ENCODE measurements at regions not wholly inside any gene's neighbourhood (a gene's known extent, or its start where the extent isn't known, plus 50 kb on each side); places are given as distances from the start of the nearest gene placed in this dataset.

DNA sequence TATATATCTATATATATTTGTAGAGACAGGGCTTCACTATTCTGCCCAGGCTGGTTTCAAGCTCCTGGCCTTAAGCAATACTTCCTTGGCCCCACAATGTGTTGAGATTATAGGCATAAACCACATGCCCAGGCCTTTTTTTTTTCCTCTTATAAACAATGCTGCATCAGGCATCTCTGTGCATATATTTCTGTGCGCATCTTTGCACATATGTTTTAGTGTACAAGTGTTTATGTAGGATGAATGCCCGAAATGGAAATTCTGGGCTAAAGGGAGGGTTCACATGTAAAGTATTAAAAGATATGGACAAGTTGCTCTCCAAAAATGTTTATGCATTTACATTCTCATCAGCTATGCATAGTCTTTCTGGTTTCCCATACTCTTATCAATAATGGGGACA lies 183.2 kb upstream of the SPRED2 start:
- TF ChIP-seq, protein P1, sequence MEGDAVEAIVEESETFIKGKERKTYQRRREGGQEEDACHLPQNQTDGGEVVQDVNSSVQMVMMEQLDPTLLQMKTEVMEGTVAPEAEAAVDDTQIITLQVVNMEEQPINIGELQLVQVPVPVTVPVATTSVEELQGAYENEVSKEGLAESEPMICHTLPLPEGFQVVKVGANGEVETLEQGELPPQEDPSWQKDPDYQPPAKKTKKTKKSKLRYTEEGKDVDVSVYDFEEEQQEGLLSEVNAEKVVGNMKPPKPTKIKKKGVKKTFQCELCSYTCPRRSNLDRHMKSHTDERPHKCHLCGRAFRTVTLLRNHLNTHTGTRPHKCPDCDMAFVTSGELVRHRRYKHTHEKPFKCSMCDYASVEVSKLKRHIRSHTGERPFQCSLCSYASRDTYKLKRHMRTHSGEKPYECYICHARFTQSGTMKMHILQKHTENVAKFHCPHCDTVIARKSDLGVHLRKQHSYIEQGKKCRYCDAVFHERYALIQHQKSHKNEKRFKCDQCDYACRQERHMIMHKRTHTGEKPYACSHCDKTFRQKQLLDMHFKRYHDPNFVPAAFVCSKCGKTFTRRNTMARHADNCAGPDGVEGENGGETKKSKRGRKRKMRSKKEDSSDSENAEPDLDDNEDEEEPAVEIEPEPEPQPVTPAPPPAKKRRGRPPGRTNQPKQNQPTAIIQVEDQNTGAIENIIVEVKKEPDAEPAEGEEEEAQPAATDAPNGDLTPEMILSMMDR (IDR thresholded peaks at IDR 0.05; ENCODE audit: unreplicated experiment), result no peak
- no TSS peak for BruUV-seq (replicated peaks)
- Mint-ChIP-seq H3K27me3 (ENCODE audit: insufficient read depth, unreplicated experiment) (no peaks in the 10 kb centered on the region), H3K4me1 (ENCODE audit: insufficient read depth, unreplicated experiment) (peaks cover 31% of the 10 kb centered on the region), H3K36me3 (ENCODE audit: insufficient read depth, unreplicated experiment) (no peaks in the 10 kb centered on the region), H3K4me3 (ENCODE audit: unreplicated experiment) (no peak overlapping the region), H3K27ac (ENCODE audit: low read depth, unreplicated experiment) (no peak overlapping the region), H3K9me3 (ENCODE audit: unreplicated experiment) (no peaks in the 10 kb centered on the region)
- DNase-seq (ENCODE audit: unreplicated experiment), result no peak
- ChIA-PET POLR2A (interaction anchor here (0.7 to 1.3 kb wide), 4 partner anchors 11 to 49 kb away, joined by 3 to 5 read pairs (median 4); no protein-coding TSS in a partner anchor), CTCF (interaction anchor here (0.6 to 0.7 kb wide), 3 partner anchors 13 to 1867 kb away, joined by 3 to 4 read pairs (median 3); no protein-coding TSS in a partner anchor)
- intact Hi-C loops (cut with micrococcal nuclease), result no loop called here

GRCh38 chr2:65613968-65614555 lies 181.7 kb upstream of the SPRED2 start:
- BruUV-seq (replicated peaks), result no TSS peak
- POLR2A ChIA-PET, result interaction anchor here (1.6 to 2.6 kb wide), 3 partner anchors 13 to 25 kb away, joined by 8 to 18 read pairs (median 15); no protein-coding TSS in a partner anchor
- Mint-ChIP-seq H3K36me3 (ENCODE audit: insufficient read depth, unreplicated experiment) (no peaks in the 10 kb centered on the region), H3K4me3 (ENCODE audit: unreplicated experiment) (no peak overlapping the region), H3K9me3 (ENCODE audit: unreplicated experiment) (no peaks in the 10 kb centered on the region), H3K27me3 (ENCODE audit: insufficient read depth, unreplicated experiment) (no peaks in the 10 kb centered on the region), H3K27ac (ENCODE audit: low read depth, unreplicated experiment) (peak overlapping the region; percentile 98), H3K4me1 (ENCODE audit: insufficient read depth, unreplicated experiment) (peaks cover 26% of the 10 kb centered on the region)
- no peak for DNase-seq (ENCODE audit: unreplicated experiment)
- TF ChIP-seq, protein P1 (IDR thresholded peaks at IDR 0.05; ENCODE audit: unreplicated experiment), result no peak
- intact Hi-C loops (cut with micrococcal nuclease), result no loop called here
- CTCF ChIA-PET, result interaction anchor here (1.3 kb wide), 1 partner anchor 8 kb away, joined by 3 read pairs; no protein-coding TSS in a partner anchor

DNA sequence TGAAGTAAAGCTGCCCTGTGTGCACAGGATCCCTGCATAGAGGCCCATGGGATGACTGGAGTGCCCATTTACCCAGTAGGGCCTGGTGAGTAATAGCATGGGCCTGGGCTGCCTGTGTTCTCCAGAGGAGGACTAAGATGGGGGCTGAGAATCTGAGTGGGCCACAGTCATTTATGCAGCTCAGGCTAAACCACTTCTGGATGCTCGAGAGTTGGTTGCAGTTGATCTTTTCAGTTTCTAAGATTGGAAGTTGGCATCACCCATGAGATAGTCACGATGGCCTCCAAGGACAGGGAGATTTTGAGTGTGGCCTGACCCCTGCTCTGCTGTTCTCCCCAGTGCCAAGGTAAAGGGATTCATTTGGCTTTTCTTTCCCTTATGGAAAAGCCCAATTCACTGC lies 179.1 kb upstream of the SPRED2 start:
- peak overlapping the region; percentile 98 for H3K27ac Mint-ChIP-seq (ENCODE audit: low read depth, unreplicated experiment)
- TF ChIP-seq, protein P1 (IDR thresholded peaks at IDR 0.05; ENCODE audit: unreplicated experiment), result no peak
- no TSS peak for BruUV-seq (replicated peaks)
- H3K27me3 Mint-ChIP-seq (ENCODE audit: insufficient read depth, unreplicated experiment), result no peaks in the 10 kb centered on the region
- ChIA-PET POLR2A (interaction anchor here (0.9 to 2.6 kb wide), 3 partner anchors 18 to 54 kb away, joined by 3 to 18 read pairs (median 4); no protein-coding TSS in a partner anchor), CTCF (interaction anchor here (0.7 to 1.0 kb wide), 2 partner anchors 10 to 291 kb away, joined by 3 read pairs; no protein-coding TSS in a partner anchor)
- DNase-seq (ENCODE audit: unreplicated experiment), result no peak
- no peaks in the 10 kb centered on the region for H3K36me3 Mint-ChIP-seq (ENCODE audit: insufficient read depth, unreplicated experiment)
- intact Hi-C loops (cut with micrococcal nuclease), result no loop called here
- no peak overlapping the region for H3K4me3 Mint-ChIP-seq (ENCODE audit: unreplicated experiment)
- H3K9me3 Mint-ChIP-seq (ENCODE audit: unreplicated experiment), result no peaks in the 10 kb centered on the region
- peaks cover 26% of the 10 kb centered on the region for H3K4me1 Mint-ChIP-seq (ENCODE audit: insufficient read depth, unreplicated experiment)

- H3K36me3 Mint-ChIP-seq (ENCODE audit: insufficient read depth, unreplicated experiment), result no peaks in the 10 kb centered on the region
- BruUV-seq (replicated peaks), result no TSS peak
- intact Hi-C loops (cut with micrococcal nuclease), result no loop called here
- no peak overlapping the region for H3K4me3 Mint-ChIP-seq (ENCODE audit: unreplicated experiment)
- TF ChIP-seq, protein P1 (IDR thresholded peaks at IDR 0.05; ENCODE audit: unreplicated experiment), result no peak
- no peak for DNase-seq (ENCODE audit: unreplicated experiment)
- no peak overlapping the region for H3K27ac Mint-ChIP-seq (ENCODE audit: low read depth, unreplicated experiment)
- H3K27me3 Mint-ChIP-seq (ENCODE audit: insufficient read depth, unreplicated experiment), result no peaks in the 10 kb centered on the region
- H3K9me3 Mint-ChIP-seq (ENCODE audit: unreplicated experiment), result no peaks in the 10 kb centered on the region
- ChIA-PET POLR2A (interaction anchor here (0.7 kb wide), 1 partner anchor 1965 kb away, joined by 3 read pairs; no protein-coding TSS in a partner anchor), CTCF (interaction anchor here (2.0 kb wide), 1 partner anchor 12 kb away, joined by 6 read pairs; no protein-coding TSS in a partner anchor)
- H3K4me1 Mint-ChIP-seq (ENCODE audit: insufficient read depth, unreplicated experiment), result peaks cover 30% of the 10 kb centered on the region
These were observed 176.5 kb upstream of the SPRED2 start for GRCh38 chr2:65608916-65609315.

All from MCF 10A (cell line).